ENCODE measurements at regions not wholly inside any gene's neighbourhood (a gene's known extent, or its start where the extent isn't known, plus 50 kb on each side); places are given as distances from the start of the nearest gene placed in this dataset.
"Not testable (repeated sequence)": the region's sequence is repeated elsewhere in the genome, so short reads cannot be mapped to it uniquely, and the experiment has no call there.

- DNase-seq (ENCODE audit: low read depth): peak; percentile 76
Measured at GRCh38 chr4:141346144-141346543, 125.4 kb downstream of the ZNF330 start.

GRCh38 chr4:141347684-141348083, 127.0 kb downstream of the ZNF330 start:
- no peak for DNase-seq (ENCODE audit: low read depth)

- DNase-seq (ENCODE audit: low read depth): peak; percentile 79
Measured at GRCh38 chr4:141348125-141348524, 127.4 kb downstream of the ZNF330 start.

GRCh38 chr4:141348573-141348972, 127.9 kb downstream of the ZNF330 start:
- DNase-seq (ENCODE audit: low read depth): no peak

DNA sequence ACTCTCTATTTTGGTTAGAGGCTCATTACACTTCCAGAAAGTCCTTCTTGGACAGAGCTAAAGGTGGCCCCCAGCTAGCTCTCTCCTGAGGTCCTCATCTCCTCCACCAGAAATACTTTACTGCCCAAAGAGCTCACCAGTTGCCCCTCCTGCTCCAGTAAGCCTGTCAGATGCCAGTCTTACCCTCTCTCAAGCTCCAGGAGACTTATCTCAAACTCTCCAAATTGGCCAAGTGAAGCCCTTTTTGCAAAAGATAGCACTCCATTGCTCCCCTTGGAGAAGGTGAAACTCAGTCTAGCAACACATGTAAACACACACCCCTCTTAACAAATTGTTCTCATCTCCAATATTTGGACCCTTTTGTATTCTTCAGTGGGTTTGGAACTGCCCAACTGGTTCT, 128.5 kb downstream of the ZNF330 start:
- DNase-seq (ENCODE audit: low read depth): no peak

DNA sequence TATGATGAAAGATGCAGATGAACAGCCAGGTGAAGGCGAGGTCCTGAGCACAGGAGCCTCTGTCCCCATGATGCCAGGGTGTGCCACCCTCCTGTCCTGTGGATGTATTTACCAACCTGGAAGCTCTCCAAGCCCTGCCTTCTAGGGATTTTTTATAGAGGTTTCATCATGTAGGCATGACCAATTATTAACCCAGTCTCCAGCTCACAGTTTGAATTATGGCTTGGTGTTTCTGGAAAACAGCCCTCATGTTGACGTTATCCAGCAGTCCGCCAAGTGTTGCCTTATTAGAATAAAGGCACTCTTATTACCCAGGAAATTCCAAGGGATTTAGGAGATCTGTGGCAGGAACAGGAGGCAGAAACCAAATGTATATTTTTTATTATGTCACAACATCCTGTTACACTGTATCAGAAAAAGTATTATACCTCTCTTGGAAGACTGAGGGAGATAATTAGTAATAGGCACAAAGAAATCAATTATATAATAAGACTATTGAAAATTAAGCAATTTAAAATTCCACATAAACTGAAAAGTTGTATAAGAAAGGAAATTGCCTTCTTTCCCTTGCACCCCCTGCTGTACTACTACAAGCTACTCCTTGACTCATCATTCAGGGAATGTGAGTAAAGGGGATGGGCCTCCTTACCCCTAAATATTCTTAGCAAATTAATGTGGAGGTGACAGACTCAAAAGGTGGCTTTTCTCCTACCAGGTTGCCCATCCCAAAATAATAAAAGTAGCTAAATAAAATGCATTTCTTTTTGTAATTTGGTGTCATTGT, 129.6 kb downstream of the ZNF330 start:
- DNase-seq (ENCODE audit: low read depth): peak; percentile 92

DNA sequence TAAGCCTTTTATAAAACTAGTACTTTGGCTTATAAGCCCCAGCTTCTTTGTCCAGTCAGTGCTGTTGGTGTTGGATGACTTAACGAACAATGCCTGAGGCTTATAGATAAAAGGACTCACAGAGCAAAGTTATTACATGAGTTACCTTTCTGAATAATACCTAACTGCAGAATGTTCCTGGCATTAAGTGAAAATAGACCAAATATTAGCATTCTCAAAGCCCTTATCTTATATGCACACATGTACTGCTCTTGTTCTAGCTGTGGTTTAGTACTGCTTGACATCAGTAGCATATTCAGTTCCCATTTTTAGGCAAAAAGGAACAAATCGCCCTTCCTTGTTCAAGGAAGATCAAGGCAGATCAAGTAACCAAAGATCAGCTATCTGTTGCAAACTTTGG, 131.6 kb downstream of the ZNF330 start:
- DNase-seq (ENCODE audit: low read depth): no peak

DNA sequence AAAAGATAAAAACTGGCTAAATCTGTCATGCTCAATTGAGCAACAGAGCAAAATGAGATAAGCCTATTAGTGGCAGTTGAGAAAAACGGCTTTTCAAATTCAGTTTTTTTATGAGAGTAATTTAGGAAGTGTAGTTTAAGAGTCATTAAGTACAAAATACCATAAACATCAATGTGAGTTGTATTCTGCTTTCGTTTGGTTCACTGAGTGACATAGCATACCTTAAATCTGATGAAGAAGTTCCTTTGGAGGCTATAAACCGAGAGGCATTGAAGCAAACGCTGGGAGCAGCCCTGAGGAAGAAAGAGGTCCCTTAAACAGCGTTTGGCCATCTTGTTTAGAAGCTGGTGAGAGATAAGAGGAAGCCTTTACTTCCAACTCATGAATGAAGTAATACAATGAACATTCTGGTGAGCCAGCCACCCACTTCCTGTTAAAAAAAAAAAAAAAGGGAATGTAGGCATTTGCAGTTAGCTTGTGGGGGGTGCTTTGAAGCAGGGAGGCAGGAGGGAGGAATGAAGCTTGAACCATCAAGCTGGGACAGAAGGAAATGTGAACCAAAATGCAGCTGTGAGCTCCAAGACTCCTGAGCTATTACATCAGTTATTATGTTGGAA, 132.3 kb downstream of the ZNF330 start:
- peak; percentile 84 for DNase-seq (ENCODE audit: low read depth)

GRCh38 chr4:141356321-141356962, 135.7 kb downstream of the ZNF330 start:
- no peak for DNase-seq (ENCODE audit: low read depth)

DNA sequence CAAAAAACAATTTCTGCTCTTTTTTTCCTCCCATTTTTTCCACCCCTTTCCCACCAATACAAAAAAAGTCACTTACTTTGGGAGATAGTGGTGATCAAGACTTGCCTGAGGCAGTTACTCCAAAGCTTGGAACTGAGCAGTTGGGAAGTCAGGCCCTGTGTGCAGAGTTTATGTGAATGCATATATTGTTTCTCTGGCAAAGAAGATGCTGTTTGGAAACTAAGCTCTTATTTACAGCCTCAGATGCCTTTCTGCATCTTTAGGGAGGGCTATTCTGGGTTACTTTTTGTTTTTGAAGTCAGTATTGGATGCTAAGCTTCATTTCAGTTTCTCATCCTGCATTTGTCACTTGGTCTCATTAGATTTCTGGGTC, 136.3 kb downstream of the ZNF330 start:
- no peak for DNase-seq (ENCODE audit: low read depth)

GRCh38 chr4:141368241-141368640, 147.5 kb downstream of the ZNF330 start:
- DNase-seq (ENCODE audit: low read depth): not testable (repeated sequence)

DNA sequence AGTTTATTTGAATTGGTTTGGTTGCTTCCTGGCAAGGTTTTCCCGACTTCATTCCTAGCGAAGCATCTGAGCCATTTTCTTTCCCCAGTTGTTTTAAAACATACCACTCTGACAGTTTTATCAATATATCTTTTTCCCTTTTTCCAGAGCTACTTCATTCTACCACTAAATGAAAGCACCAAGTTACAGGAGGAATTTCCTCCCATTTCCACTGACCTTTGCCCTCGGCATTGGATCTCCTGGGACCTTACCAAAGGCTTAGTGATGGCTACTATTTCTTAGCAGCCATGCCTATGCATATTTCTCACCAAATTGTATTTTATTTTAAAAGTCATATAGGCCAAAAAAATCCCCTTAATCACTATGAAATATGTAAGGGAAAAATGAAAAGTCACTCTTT, 150.5 kb downstream of the ZNF330 start:
- no peak for DNase-seq (ENCODE audit: low read depth)

- peak; percentile 89 for DNase-seq (ENCODE audit: low read depth)
Measured at GRCh38 chr4:141375855-141376254, 155.2 kb downstream of the ZNF330 start.

DNA sequence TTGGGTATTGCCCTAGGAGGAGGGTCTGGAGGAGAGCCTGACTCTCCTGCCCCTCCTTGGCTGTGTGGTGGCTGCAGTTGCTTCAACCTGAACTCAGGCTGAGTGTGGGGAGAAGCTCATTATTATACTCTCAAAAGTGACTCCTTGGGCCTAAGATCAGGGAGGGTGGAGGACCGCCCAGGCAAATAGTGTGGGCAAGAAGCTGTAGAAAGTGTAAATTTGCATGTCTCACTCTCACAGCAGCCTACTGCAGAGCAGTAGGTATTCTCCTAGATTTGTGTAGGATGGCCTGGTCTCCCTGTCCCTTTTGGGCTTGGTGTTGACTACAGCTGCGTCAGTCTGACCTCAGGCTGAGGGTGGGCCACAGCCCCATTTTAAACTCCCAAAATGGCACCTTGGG, 156.1 kb downstream of the ZNF330 start:
- DNase-seq (ENCODE audit: low read depth): no peak

GRCh38 chr4:141387299-141387698, 166.6 kb downstream of the ZNF330 start:
- DNase-seq (ENCODE audit: low read depth): no peak

DNA sequence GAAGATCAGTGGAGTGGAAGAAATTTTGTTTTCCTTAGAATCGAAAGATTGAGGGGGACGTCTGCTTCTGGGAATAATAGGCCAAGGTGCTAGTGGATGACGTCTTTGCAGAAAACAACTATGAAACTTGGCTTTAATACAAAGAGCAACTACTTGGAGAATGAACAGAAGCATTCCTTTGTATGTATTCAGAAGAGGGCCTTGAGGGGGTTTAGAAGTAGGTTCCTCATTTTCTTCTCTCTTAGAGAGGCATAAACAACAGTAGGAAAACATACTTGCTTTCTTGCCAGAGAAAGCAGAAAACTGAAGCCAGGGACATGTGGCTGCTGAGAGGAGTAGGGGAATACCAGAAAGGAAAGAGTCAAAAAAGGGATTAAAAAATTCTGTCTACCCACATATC, 167.8 kb downstream of the ZNF330 start:
- peak; percentile 97 for DNase-seq (ENCODE audit: low read depth)

DNA sequence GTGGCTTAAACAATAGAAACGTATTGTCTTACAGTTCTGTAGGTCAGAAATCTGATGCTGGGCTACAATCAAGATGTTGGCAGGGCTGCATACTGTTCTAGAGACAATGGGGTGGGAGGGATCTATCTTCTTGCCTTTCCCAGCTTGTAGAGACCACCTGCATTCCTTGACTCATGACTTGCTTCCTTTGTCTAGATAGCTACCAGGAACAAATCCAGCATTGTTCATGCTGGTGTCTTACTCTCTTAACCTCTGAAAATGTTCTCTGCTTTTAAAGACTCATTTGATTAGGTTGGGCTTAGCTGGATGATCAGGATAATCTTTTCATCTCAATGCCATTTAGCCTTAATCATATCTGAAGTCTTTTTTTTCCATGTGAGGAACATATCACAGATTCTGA, 169.0 kb downstream of the ZNF330 start:
- peak; percentile 43 for DNase-seq (ENCODE audit: low read depth)

- no peak for DNase-seq (ENCODE audit: low read depth)
Measured at GRCh38 chr4:141390571-141390970, 169.9 kb downstream of the ZNF330 start.

DNA sequence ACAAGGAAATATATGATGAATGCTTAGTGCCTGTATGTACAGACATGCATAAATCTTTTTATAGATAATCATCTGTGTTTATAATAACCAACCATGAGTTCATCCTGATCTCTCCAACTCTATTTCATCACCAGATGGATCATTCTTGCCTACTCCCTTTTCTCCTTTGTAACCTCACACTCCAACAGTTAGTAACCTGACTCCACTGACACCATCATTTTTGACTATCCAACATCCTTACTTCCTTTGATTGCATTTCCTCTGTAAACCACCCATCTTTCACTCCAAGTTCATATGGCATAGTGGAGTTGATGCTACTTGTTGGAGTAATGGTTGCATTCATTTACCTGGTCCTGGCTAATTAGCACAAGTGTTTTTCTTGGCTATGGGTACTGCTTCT, 170.6 kb downstream of the ZNF330 start:
- peak; percentile 65 for DNase-seq (ENCODE audit: low read depth)

DNA sequence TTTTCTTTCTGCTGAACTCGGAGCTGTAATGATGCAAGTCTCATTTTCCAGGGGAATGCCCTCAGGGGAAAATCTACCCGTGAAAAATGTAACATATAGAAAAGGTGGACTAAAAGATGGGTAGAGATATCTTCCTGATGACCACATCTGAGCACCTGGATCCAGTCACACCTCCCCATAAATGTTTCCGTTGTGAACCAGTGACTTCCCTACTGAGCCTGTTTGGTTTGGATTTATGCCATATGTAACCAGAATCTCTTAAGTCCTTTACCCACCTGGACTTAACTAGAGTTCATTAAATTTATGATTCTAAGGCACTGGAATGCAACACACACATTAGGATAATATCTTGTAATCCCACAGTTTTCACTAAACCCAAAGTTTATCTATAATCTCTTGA, 171.1 kb downstream of the ZNF330 start:
- DNase-seq (ENCODE audit: low read depth): no peak

DNA sequence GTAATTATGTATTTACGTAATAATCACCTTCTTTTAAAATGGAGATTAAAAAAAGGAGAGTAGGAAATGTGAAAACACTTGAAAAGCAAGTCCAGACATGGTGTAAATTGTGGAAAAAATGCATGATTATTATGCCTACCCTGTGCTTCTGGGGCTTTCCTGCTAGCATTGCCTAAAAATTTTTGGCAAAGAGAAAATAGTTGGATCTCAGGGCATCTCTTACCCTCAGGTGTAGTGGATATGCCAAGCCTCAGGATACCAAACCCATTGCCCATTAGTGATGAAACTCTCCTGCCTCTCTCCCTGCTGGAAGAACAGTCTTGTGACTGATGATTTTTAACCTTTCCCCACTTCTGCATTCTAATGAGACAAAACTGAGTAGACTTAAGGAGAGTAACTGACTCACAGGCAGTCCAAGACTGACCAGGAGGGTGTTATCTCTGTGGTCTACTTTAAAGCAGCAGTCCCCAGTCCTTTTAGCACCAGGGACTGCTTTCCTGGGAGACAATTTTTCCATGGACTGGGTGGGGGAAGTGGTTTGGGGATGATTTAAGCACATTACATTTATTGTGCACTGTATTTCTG, 174.6 kb downstream of the ZNF330 start:
- peak; percentile 60 for DNase-seq (ENCODE audit: low read depth)

DNA sequence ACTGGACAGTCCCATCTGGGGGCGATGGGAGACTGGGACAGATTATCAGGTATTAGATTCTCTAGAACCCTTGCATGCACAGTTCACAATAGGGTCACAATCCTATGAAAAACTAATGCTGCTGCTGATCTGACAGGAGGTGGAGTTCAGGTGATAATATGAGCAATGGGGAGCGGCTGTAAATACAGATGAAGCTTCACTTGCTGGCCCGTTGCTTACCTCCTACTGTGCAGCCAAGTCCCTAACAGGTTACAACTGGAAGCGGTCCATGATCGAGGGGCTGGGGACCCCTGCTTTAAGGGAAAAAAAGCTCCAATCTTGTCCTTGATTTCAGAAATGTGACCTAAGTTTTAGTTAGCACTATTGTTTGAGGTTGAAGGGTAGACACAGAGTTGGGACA, 175.2 kb downstream of the ZNF330 start:
- DNase-seq (ENCODE audit: low read depth): no peak

- no peak for DNase-seq (ENCODE audit: low read depth)
Measured at GRCh38 chr4:141402712-141403111, 182.0 kb downstream of the ZNF330 start.
